SH-SY5Y (cell line): ENCODE measurements at regions not wholly inside any gene's neighbourhood (a gene's known extent, or its start where the extent isn't known, plus 50 kb on each side); places are given as distances from the start of the nearest gene placed in this dataset.

Experiments
- GATA2 ChIP-seq: IDR thresholded peaks from 2 replicates; pipeline ENCODE4 v1.6.1; 2011; ENCODE audit warnings: mild to moderate bottlenecking, low read depth, low read length
- GATA3 ChIP-seq: IDR thresholded peaks from 2 replicates; pipeline ENCODE4 v1.6.1; 2011; ENCODE audit warnings: low read depth, mild to moderate bottlenecking, low read length, moderate library complexity

GRCh38 chr11:13784441-13784840 lies 116.0 kb downstream of the FAR1 start:
- TF ChIP-seq GATA2 (no peak), GATA3 (no peak)
